Activated T-cell treated with anti-CD3 and anti-CD28 coated beads, Interleukin-2, amount 50 U/mL, for 72 hours (primary cell): ENCODE measurements at regions not wholly inside any gene's neighbourhood (a gene's known extent, or its start where the extent isn't known, plus 50 kb on each side); places are given as distances from the start of the nearest gene placed in this dataset.

Experiments used
- ATAC-seq, 2 donors: fragments of 150-1000 bp; cut with Tn5 transposase; replicated peaks in 1 of 2; 2 replicates each; pipeline ENCODE4 v1.10.0; 2021; ENCODE audit warnings: moderate library complexity in 2 of 2, mild to moderate bottlenecking in 1 of 2
- DNase-seq, 2 donors: peaks; one replicate each; pipeline ENCODE4 v3.0.0; 2021 to 2022; ENCODE audit warnings: mixed read lengths in 1 of 2
- H3K27ac Mint-ChIP-seq: one replicate; pipeline ENCODE4 v1.8.0; 2022; ENCODE audit warnings: mild to moderate bottlenecking, moderate library complexity, mixed read lengths
- H3K27me3 Mint-ChIP-seq: one replicate; pipeline ENCODE4 v1.8.0; 2022; ENCODE audit warnings: low read depth, mixed read lengths
- H3K36me3 Mint-ChIP-seq, 2 donors: one replicate each; pipeline ENCODE4 v1.8.0; 2022; ENCODE audit warnings: mixed read lengths in 2 of 2, mild to moderate bottlenecking in 1 of 2; ENCODE audit not compliant: insufficient read depth in 2 of 2
- H3K4me1 Mint-ChIP-seq: one replicate; pipeline ENCODE4 v1.8.0; 2022; ENCODE audit warnings: low read depth, mixed read lengths
- H3K4me3 Mint-ChIP-seq, 2 donors: one replicate each; pipeline ENCODE4 v1.8.0; 2022; ENCODE audit warnings: mild to moderate bottlenecking in 2 of 2, mixed read lengths in 2 of 2, moderate library complexity in 2 of 2
- H3K9me3 Mint-ChIP-seq, 2 donors: one replicate each; pipeline ENCODE4 v1.8.0; 2022; ENCODE audit warnings: mixed read lengths in 2 of 2

DNA sequence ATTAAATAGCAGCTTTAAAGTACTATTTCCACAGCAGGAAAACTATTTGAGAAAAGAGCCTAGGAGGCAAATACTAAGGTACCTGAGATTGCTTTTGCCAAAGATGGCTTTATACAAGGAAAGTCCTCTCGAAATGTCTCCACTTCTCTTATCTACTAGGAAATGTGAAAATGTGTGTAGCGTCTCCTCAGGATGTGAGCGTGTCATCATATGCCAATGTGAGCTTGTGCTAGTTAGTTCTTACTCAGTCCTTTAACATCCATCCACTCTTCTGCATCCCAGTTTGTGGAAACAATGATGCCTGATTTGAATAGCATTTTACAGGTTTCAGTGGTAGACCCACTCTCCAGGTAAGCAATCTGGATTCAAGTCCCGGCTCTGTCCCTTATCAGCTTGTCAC, 421.0 kb downstream of the DYNC2H1 start:
- Mint-ChIP-seq H3K4me1 (no peaks in the 10 kb centered on the region), H3K4me3 (no peak overlapping the region), H3K27me3 (peaks cover 18% of the 10 kb centered on the region), H3K9me3 (no peaks in the 10 kb centered on the region), H3K27ac (no peak overlapping the region), H3K36me3 (no peaks in the 10 kb centered on the region)
- no peak for DNase-seq
- ATAC-seq, result no peak

DNA sequence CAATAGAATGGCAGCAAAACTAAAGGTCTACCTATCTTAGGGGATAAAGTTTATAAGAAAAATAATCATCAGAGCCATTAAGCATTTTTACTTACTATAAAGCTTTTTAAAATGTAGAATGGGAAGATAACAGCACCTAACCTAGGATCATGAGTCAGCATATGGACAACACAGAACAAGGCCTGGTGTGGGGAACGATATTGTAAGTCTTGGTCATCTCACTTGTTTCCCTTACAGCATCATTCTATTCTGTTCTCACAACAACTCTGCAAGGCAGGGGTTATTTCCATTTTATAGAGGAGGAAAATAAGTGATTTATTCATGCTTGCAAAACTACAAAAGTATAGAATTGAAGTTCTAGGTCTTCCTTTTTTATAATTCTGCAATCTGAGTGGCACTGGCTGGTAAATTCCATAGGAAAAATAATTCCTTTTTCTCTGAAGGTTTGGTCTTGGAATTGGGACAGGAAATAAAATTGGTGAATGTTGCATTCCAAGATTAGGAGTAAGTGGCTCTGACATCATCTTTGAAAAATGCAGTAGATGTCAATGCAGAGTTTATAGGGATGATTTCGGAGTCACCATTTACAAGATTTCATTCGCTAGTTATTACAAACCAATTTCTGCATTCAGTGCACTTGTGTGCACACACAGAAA, 423.0 kb downstream of the DYNC2H1 start:
- no peak overlapping the region for H3K4me3 Mint-ChIP-seq
- no peaks in the 10 kb centered on the region for H3K36me3 Mint-ChIP-seq
- no peak overlapping the region for H3K27ac Mint-ChIP-seq
- peaks cover 18% of the 10 kb centered on the region for H3K27me3 Mint-ChIP-seq
- DNase-seq (no peak), ATAC-seq (no peak)
- no peaks in the 10 kb centered on the region for H3K4me1 Mint-ChIP-seq
- H3K9me3 Mint-ChIP-seq, result no peaks in the 10 kb centered on the region

DNA sequence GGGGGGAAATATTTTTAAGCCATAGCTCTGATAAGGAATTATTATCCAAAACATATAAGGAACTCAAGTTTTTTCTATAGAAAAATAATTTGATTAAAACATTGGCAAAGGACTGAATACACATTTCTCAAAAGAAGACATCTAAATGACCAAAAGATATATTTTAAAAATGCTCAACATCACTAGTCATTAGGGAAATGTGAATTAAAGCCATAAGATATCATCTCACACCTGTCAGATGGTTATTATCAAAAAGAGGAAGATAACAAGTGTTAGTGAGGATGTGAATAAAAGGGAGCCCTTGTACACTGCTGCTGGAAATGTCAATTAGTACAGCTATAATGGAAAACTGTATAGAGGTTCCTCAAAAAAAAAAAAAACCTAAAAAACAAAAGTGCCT, 425.0 kb downstream of the DYNC2H1 start:
- no peaks in the 10 kb centered on the region for H3K36me3 Mint-ChIP-seq
- H3K27me3 Mint-ChIP-seq, result peaks cover 18% of the 10 kb centered on the region
- no peak overlapping the region for H3K4me3 Mint-ChIP-seq
- H3K9me3 Mint-ChIP-seq, result no peaks in the 10 kb centered on the region
- no peak overlapping the region for H3K27ac Mint-ChIP-seq
- ATAC-seq (no peak), DNase-seq (no peak)
- H3K4me1 Mint-ChIP-seq, result no peaks in the 10 kb centered on the region

DNA sequence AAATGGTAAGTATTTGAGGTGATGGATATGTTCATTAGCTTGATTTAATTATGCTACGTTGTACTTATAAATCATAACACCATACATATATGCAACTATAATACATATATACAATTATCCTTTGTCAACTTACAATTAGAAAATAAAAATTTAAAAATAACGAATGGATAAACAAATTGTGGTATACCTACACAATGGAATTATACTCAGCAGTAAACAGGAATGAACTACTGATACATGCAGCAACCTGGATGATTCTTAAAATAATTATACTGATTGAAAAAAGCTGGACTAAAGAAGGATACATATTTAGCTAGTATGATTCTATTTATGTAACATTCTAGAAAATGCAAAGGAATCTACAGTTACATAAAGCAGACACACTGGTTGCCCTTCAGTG, 425.7 kb downstream of the DYNC2H1 start:
- Mint-ChIP-seq H3K27ac (no peak overlapping the region), H3K4me1 (no peaks in the 10 kb centered on the region), H3K27me3 (peaks cover 18% of the 10 kb centered on the region), H3K36me3 (no peaks in the 10 kb centered on the region), H3K4me3 (no peak overlapping the region), H3K9me3 (no peaks in the 10 kb centered on the region)
- ATAC-seq (no peak), DNase-seq (no peak)

DNA sequence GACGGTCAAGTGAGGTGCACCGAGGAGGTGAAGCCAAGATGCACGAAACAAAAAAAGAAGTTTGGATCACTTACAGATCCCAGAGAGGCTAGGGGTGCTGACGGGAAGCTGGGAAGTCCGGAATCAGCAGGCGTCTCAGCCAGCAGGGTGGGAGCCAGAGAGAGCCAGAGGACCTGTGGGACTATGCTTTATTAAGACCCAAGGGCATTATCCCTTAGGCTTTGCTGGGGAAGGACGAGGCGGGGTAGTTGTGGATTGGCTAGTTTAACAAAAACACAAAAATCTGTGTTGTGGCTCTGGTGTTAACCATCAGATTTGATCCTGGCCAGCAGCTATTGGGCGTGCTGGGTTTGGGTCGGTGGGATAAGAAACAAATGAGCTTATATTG, 427.1 kb downstream of the DYNC2H1 start:
- no peaks in the 10 kb centered on the region for H3K36me3 Mint-ChIP-seq
- H3K9me3 Mint-ChIP-seq, result peaks cover 0 to 3% of the 10 kb centered on the region in 2 donors
- no peaks in the 10 kb centered on the region for H3K4me1 Mint-ChIP-seq
- DNase-seq (no peak), ATAC-seq (no peak)
- no peak overlapping the region for H3K4me3 Mint-ChIP-seq
- no peak overlapping the region for H3K27ac Mint-ChIP-seq
- H3K27me3 Mint-ChIP-seq, result peaks cover 15% of the 10 kb centered on the region

DNA sequence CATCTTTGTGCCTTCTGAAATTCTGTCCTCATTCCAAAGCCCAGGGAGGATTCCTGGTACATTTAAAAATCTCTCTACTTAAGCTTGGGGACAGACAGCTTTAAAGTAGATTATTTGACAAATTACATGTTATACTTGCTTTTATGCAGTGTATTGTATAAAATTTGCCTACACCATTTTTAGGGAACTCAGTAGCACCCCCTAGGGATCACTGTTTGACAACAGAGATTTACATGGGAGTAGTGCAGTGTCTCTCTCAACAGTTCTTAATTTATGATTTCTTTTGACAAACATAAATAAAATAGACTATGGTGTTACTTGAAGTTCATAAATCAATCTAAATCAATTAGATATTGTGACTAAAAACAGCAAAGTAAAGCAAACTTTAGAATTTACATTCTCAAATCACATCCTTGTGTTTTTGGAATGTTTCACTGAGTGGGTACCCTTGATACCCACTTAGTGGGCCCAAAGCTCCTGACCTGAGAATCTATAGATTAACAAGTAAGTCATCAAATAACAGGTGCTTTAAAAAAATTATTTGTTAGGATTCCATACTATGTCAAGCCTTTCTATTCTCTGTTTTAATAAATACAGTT, 428.8 kb downstream of the DYNC2H1 start:
- no peak overlapping the region for H3K4me3 Mint-ChIP-seq
- H3K27me3 Mint-ChIP-seq, result peaks cover 6% of the 10 kb centered on the region
- peak in 1 of 2 donors; percentile 10 for DNase-seq
- ATAC-seq, result no peak
- peak overlapping the region; percentile 22 for H3K27ac Mint-ChIP-seq
- H3K4me1 Mint-ChIP-seq, result no peaks in the 10 kb centered on the region
- H3K36me3 Mint-ChIP-seq, result no peaks in the 10 kb centered on the region
- H3K9me3 Mint-ChIP-seq, result peaks cover 0 to 3% of the 10 kb centered on the region in 2 donors

DNA sequence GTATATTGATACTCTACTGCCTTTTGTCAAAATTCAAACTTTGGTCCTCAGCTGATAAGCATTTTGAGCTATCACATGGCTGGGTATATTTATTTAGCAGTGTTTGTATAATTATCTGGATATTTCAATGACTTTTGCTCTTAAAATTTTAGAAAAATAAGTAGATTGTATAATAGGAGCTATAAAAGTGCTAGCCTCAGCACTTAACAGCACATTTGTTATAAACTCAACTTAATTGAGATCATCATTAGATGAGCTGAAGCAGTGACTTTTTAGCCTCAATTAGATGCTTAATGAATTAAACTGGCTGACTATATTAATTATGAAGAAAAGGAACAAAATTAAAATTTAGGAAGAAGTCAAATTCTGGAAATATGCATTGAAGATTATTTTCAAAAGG, 429.9 kb downstream of the DYNC2H1 start:
- H3K4me1 Mint-ChIP-seq, result no peaks in the 10 kb centered on the region
- DNase-seq, result no peak
- H3K9me3 Mint-ChIP-seq, result peaks cover 0 to 3% of the 10 kb centered on the region in 2 donors
- no peaks in the 10 kb centered on the region for H3K36me3 Mint-ChIP-seq
- no peak overlapping the region for H3K27ac Mint-ChIP-seq
- no peaks in the 10 kb centered on the region for H3K27me3 Mint-ChIP-seq
- H3K4me3 Mint-ChIP-seq, result no peak overlapping the region
- no peak for ATAC-seq

DNA sequence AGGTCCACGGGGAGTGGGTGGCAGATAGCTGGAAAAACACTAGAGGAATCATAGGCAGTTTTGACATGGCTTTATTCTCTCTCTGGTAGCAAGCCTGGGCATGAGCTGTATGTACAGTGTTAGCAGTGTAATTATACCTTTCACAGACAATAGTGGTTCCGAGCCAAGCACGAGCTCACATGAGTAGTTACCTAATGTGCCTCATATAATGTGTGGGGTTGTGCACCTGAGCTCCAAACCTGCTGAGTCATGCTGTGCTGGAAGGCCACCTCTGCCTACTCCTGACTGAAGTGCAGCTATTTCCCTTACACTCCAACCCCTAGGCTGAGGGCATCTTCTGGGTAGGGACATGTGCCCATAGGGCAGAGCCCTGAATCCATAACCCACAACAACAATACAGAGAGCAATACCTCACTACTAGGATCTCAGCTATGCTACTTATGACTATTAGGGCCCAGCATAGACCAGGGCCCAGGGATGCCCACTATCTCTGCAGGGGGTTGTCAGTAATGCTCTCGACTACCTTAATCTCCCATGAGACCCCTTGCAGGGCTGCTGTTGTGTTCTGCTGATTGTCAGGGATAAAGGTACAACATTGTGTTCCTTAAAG, 432.1 kb downstream of the DYNC2H1 start:
- ATAC-seq (no peak), DNase-seq (no peak)
- peaks cover 0 to 3% of the 10 kb centered on the region in 2 donors for H3K9me3 Mint-ChIP-seq
- H3K4me3 Mint-ChIP-seq, result no peak overlapping the region
- no peak overlapping the region for H3K27ac Mint-ChIP-seq
- H3K36me3 Mint-ChIP-seq, result no peaks in the 10 kb centered on the region
- no peaks in the 10 kb centered on the region for H3K4me1 Mint-ChIP-seq
- H3K27me3 Mint-ChIP-seq, result no peaks in the 10 kb centered on the region

DNA sequence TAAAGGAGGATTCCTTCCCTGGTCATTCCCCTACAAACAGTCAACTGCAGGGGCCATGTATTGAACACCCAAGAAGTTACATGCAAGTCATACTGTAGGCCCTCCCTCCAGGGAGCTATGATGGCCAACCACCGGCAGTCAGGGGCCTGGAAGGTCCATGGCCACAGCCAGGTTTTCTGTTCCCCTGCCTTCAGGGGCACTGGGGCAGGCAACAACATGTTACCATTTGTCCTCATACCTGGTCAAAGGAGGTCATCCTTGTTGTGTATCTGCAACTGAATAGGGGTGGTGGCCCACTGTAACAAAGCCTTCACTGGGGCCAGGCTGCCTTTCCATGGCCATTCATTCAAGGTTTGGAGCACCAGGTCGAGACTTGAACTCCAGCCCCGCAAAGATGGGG, 433.6 kb downstream of the DYNC2H1 start:
- DNase-seq, result no peak
- no peak overlapping the region for H3K4me3 Mint-ChIP-seq
- H3K9me3 Mint-ChIP-seq, result peaks cover 0 to 3% of the 10 kb centered on the region in 2 donors
- H3K27ac Mint-ChIP-seq, result no peak overlapping the region
- no peaks in the 10 kb centered on the region for H3K4me1 Mint-ChIP-seq
- no peaks in the 10 kb centered on the region for H3K27me3 Mint-ChIP-seq
- ATAC-seq, result no peak
- no peaks in the 10 kb centered on the region for H3K36me3 Mint-ChIP-seq

DNA sequence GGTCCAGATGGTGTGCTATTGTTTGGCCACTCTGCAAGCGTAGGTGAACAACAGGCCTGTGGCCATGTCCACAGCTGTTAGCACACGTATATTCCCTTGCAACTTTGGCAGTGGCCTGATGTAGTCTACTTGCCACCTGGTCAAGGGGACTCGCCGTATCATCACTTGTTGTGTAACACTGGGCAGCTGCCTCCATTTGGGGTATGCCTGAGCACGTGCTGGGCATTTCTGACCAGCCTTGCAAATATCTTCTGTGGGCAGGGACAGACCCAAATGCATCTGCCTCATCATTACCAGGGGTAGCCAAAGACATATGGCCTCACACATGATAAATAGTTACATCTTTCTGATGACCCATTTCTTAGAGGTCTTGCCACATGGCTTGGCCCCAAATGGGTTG, 434.2 kb downstream of the DYNC2H1 start:
- H3K27me3 Mint-ChIP-seq, result no peaks in the 10 kb centered on the region
- peaks cover 0 to 3% of the 10 kb centered on the region in 2 donors for H3K9me3 Mint-ChIP-seq
- no peak overlapping the region for H3K27ac Mint-ChIP-seq
- no peak overlapping the region for H3K4me3 Mint-ChIP-seq
- ATAC-seq (no peak), DNase-seq (no peak)
- no peaks in the 10 kb centered on the region for H3K36me3 Mint-ChIP-seq
- no peaks in the 10 kb centered on the region for H3K4me1 Mint-ChIP-seq

DNA sequence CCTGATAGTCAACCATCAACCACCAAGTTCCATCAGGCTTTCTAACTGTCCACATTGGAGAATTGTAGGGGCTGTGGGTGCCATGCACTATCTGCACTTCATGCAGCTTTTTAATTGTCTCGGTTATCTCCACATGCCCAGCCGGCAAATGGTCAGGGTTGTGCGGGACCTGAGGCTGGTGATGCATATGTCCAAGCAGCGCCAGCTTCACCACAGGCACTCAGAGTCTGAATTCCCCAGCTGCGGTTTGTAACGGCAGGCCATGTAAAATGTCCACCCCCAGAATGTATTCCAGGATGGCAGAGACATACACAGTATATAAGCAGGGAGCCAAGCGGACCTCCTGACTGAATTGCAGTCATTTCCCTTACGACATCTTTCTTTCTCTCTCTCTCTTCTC, 435.6 kb downstream of the DYNC2H1 start:
- DNase-seq (no peak), ATAC-seq (no peak)
- H3K4me1 Mint-ChIP-seq, result no peaks in the 10 kb centered on the region
- peaks cover 0 to 3% of the 10 kb centered on the region in 2 donors for H3K9me3 Mint-ChIP-seq
- H3K27me3 Mint-ChIP-seq, result no peaks in the 10 kb centered on the region
- no peak overlapping the region for H3K27ac Mint-ChIP-seq
- H3K36me3 Mint-ChIP-seq, result no peaks in the 10 kb centered on the region
- no peak overlapping the region for H3K4me3 Mint-ChIP-seq

DNA sequence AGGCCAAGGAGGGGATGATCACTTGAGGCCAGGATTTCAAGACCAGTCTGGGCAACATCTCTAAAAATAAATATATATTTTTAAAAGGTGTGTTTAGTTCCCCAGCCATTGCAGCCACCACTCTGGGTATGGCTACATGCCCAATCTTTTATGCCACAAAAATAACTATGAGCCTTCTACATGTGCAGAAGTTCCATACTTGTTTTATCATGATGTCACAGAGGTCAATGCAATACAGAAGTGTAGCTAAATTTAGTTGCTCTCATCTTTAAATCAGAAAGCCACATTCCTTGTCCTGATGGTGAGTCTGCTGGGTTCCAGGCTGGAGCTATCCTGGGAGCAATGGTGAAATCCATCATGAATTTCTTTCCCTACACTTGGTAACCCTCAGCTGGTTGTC, 436.3 kb downstream of the DYNC2H1 start:
- Mint-ChIP-seq H3K4me1 (no peaks in the 10 kb centered on the region), H3K27me3 (no peaks in the 10 kb centered on the region), H3K4me3 (no peak overlapping the region), H3K27ac (no peak overlapping the region), H3K36me3 (no peaks in the 10 kb centered on the region), H3K9me3 (peaks cover 0 to 3% of the 10 kb centered on the region in 2 donors)
- DNase-seq (no peak), ATAC-seq (no peak)

DNA sequence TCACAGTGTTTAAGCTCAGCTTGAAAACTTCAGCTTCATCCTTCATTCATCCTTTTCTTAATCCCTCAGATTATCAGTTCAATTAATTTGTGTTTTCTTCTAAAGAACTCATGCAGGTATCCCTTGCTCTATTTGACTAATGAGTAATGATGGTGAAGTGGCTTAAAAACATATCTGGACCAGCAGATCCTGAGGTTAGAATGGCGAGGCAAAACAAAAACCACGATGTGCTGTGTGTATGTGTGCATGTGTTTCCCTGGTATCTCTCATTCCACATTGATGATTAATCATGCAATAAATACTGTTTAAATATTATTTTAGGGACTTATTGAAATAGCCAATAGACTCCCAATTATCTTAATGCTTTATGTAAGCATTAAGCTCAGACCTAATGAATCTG, 437.0 kb downstream of the DYNC2H1 start:
- no peak overlapping the region for H3K27ac Mint-ChIP-seq
- H3K36me3 Mint-ChIP-seq, result no peaks in the 10 kb centered on the region
- no peak for ATAC-seq

DNA sequence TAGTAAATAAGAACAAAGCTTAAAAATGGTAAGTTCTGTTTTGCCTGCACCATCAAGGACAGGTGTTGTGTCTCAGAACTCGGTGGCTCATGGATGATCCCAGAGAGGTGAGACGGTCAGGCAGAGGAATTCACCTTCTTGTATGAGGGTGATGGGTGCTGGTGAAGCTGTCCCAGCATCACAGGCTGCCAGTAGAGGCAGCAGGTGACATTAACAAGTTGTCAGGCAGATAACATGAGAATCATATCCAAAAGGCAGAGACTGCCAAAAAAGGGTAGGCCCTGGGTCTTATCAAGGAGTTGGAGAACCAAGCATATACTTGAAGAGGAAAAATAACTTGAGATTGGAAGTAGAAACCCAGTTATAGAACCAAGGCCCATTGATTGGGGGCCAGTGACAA, 437.8 kb downstream of the DYNC2H1 start:
- Mint-ChIP-seq H3K9me3 (no peaks in the 10 kb centered on the region), H3K27me3 (no peaks in the 10 kb centered on the region), H3K27ac (no peak overlapping the region), H3K4me3 (no peak overlapping the region), H3K36me3 (no peaks in the 10 kb centered on the region), H3K4me1 (no peaks in the 10 kb centered on the region)
- ATAC-seq, result no peak
- DNase-seq, result no peak

More for the DNA sequence above, 437.0 kb downstream of the DYNC2H1 start:
- no peak overlapping the region for H3K4me3 Mint-ChIP-seq
- H3K4me1 Mint-ChIP-seq, result no peaks in the 10 kb centered on the region
- H3K9me3 Mint-ChIP-seq, result peaks cover 0 to under 1% of the 10 kb centered on the region in 2 donors
- no peaks in the 10 kb centered on the region for H3K27me3 Mint-ChIP-seq
- no peak for DNase-seq
